H4 (cell line): ENCODE measurements at regions not wholly inside any gene's neighbourhood (a gene's known extent, or its start where the extent isn't known, plus 50 kb on each side); places are given as distances from the start of the nearest gene placed in this dataset.
A peak's percentile ranks its signal among the peaks of the same experiment; 100 is the strongest.
"Not testable (repeated sequence)": the region's sequence is repeated elsewhere in the genome, so short reads cannot be mapped to it uniquely, and the experiment has no call there.

ENCODE experiments used
- DNase-seq: peaks from one replicate; pipeline ENCODE4 v3.0.0-alpha.2; 2015; ENCODE audit warnings: low spot score

DNA sequence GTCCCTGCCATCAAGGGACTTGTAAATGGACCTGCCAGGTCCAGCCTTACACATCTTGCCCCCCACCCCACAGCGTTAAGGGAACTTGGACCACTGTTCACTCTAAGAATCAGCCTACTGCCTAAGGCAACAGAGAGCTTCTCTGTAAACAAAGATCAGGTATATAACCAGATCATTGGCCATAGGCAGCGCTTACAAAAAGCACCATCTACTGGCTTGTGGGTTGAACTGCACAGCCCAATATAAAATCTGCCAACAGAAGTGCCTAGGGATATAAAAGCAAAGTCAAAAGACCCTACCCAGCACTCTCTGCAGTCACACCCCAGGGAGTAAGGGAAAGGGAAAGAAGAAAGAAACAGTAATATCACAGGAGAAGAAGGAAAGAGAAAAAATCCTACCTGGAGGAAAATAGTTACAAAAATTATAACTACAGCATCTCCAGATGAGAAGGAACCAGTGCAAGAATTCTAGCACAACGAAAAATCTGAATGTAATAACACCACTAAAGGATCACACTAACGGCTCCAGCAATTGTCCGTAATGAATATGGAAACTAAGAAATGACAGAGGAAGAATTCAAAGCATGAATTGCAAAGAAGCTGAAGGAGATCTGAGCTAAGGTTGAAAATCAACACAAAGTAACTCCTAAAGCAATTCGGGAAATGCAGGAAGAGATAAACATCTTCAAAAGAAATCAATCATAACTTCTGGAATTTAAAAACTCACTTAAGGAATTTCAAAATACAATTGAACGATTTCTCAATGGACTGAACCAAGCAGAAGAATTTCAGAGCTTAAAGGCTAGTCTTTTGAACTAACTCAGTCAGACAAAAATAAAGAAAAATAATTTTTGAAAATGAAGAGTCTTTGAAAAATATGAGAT is 95.2 kb upstream of the PCED1B start:
- peak; percentile 64 for DNase-seq

GRCh38 chr12:46985816-46986215 is 93.6 kb upstream of the PCED1B start:
- DNase-seq, result no peak

DNA sequence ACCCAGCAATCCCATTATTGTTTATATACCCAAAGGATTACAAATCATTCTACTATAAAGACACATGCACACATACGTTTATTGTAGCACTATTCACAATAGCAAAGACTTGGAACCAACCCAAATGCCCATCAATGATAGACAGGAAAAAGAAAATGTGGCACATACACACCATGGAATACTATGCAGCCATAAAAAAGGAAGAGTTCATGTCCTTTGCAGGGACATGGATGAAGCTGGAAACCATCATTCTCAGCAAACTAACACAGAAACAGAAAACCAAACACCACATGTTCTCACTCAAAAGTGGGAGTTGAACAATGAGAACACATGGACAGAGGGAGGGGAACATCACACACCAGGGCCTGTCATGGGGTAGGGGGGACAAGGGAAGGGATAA is 91.3 kb upstream of the PCED1B start:
- not testable (repeated sequence) for DNase-seq

- DNase-seq, result no peak
Observed at GRCh38 chr12:46990211-46990610, 89.2 kb upstream of the PCED1B start.

- DNase-seq, result not testable (repeated sequence)
Observed at GRCh38 chr12:46992051-46992450, 87.4 kb upstream of the PCED1B start.

GRCh38 chr12:46998811-46999368 is 80.5 kb upstream of the PCED1B start:
- no peak for DNase-seq

DNA sequence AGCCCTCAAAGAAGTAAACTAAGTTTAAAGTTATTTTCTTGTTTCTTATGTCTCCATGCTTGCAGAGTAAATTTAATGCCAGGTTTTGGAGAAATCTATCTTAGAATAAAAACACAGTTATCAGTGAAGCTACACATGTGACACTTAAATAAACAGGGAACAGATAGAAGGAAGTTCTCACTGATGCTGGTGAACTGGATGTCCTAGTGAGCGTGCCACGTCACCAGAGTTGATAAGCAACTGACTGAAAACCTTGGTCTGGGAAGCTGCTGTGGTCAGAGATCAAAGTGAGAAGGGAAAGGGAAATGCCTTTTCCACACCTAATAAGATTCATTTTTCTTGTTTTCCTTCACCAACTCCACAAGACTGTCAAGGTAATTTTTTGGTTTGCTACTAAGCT is 74.8 kb upstream of the PCED1B start:
- no peak for DNase-seq

GRCh38 chr12:47007048-47007447 is 72.4 kb upstream of the PCED1B start:
- DNase-seq, result no peak

GRCh38 chr12:47012552-47012951 is 66.9 kb upstream of the PCED1B start:
- DNase-seq, result no peak

- peak; percentile 79 for DNase-seq
Observed at GRCh38 chr12:47014474-47014873, 64.9 kb upstream of the PCED1B start.

DNA sequence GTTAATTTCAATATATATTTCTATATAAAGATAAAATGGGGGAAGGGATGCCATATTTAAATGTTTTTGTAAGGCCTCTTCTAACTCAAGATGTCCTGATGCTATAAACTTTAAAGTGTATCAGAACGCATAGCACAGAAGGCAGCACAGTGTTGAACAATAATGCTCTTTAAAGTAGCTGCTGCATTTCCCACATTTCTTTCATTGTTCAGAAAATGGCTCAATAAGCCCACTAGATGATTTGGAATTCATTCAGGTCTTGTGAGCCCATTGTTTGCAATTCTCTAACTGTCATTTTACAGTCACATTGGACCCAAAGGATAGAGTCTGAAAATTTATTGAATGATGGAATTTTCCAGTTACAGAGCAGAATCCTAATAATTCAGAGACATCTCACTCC is 64.0 kb upstream of the PCED1B start:
- no peak for DNase-seq

DNA sequence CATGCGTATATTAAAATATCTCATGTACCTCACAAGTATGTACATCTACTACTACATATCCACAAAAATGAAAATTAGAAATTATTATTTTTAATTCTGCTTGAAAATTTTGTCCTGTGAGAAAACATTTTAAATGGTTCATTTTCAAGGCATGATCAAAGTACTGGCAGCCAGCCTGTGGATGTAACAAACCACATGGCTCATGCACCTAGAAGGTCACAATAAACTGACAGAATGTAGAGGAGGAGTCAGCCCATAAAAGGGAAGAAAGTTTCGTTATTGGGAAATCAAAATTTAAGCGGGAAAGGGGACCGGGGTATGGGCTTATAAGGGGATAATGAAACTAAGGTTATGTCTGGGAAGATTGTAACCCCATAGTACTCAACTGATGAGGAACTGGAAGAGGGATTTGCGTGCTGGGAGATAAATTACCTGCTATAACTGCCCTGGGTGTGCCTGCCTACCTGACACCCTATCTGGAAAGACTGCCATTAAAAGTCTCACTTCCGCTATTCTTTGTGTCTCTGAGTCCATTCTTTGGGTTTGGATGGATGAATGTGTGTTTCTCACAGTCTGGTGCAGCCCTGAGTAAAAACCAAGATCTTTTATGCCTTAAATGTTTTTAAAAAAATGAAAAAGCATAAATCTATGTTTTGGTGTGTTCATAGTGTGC is 62.2 kb upstream of the PCED1B start:
- no peak for DNase-seq

DNA sequence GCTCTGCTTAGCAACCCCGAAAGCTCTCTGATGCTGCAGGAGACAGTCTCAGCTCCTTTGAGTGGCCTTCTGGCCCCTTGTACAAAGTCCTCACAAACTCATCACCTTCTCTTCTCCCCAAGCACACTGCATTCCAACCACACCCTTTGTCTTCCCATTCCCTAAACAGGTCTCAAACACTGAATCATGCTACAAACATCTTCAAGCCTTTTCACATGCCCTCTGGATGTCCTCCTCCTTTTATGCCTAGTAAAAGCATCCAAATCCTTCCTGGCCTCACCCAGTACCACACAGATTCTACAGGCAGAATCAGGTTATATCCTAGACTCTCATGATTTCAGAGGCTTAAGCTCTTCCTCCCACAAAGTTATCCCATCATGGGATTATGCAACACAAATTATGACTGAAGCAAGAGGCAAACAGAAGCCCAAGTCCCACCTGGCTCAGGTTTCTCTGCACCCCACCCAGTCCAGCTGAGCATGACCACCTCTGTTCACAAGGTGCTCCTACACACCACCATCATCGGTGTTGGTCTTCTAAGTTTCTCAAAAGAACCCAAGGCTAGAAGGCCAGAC is 61.4 kb upstream of the PCED1B start:
- no peak for DNase-seq

- DNase-seq, result no peak
Observed at GRCh38 chr12:47020211-47020821, 59.1 kb upstream of the PCED1B start.

GRCh38 chr12:47021298-47021697 is 58.1 kb upstream of the PCED1B start:
- DNase-seq, result peak; percentile 82

- peak; percentile 72 for DNase-seq
Observed at GRCh38 chr12:47022296-47022695, 57.1 kb upstream of the PCED1B start.

DNA sequence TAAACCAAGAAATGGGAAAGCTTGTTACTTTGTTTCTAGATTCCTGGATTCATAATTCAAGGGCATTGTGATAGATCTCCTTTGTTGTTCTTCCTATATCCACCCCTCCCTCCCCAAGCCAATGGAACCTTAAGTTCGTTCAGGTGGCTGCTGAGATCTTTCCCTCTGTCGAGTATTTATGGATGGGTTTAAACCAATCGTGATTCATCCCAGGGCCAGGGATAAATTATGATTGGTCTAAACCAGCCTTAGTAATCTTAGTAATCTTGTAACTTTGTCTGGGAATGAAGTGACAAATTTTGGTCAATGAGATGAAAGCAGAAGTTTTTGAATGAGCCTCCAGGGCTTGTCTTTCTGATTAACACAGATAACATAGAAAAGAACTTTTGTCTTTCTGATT is 56.1 kb upstream of the PCED1B start:
- no peak for DNase-seq

DNA sequence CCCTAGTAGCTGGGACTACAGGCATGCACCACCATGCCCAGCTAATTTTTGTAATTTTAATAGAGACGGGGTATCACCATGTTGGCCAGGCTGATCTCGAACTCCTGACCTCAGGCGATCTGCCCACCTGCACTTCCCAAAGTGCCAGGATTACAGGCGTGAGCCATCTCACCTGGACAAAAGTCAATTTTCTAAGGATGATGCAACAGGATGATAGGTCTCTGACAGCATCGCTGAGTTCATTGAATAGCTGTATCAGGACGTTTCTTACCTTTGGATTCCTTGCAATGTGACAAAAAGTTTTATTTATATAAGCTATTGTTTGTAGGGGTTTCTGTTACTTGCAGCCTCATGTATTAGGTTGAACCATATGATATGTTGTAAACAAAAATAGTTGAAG is 55.5 kb upstream of the PCED1B start:
- DNase-seq, result no peak

DNA sequence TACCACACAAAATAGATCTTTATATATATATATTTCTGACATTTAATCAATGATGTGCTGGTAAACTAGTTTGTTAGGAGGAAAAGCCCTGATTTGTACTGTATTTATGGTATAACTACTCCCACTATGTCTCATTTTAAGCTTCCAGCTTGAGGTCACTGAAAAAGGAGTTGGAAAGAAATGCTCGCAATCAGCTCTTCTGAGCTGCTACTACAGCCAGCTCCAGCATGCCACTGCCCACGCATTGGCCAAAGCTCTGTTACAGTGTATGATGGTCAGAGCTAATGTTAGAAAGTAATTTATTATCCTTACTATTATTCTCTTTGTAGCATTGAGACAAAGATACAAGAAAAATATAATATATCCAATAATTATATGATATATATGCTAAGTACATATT is 55.0 kb upstream of the PCED1B start:
- no peak for DNase-seq

DNA sequence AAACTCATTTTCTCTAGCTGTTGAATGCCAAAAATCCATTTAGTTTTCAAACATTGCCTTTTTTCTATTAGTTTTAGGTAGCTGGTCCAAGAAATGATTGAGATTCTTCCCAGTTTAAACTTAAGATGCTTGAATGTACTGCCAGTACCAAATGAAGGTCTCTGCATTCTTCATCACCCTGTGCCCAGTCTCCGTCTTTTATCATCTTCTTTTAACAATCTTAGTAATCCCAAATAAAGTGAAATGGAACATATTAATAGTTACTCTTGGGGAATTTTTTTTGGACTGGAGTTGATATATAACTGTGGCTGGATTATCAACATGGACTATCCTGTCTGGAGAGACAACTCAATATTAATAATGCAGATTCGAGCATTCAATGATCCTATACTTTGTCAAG is 54.1 kb upstream of the PCED1B start:
- no peak for DNase-seq

DNA sequence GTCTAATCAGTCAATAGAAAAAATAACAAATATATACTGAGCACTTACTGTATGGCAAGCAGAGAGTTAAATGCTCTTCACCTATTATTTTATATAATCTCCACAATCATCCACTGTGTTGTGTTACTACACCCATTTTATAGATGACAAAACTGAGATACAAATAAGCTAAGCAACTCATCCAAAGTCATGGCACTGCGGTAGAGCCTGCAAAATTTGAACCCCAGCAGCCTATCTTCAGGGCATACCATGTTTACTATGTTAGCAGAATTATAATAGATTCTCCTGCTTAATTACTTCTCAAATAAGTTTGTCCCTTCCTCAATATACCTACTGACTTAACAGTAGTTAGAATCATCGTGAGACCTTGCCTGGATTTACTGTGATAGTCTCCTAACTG is 53.6 kb upstream of the PCED1B start:
- no peak for DNase-seq

- DNase-seq, result no peak
Observed at GRCh38 chr12:47026291-47026690, 53.1 kb upstream of the PCED1B start.
